Epithelial cell of proximal tubule (primary cell): ENCODE measurements at regions not wholly inside any gene's neighbourhood (a gene's known extent, or its start where the extent isn't known, plus 50 kb on each side); places are given as distances from the start of the nearest gene placed in this dataset.
A peak's percentile ranks its signal among the peaks of the same experiment; 100 is the strongest.
"Not testable (repeated sequence)": the region's sequence is repeated elsewhere in the genome, so short reads cannot be mapped to it uniquely, and the experiment has no call there.

Source experiments
- DNase-seq: peaks from one replicate; pipeline ENCODE4 v3.0.0-alpha.2; 2011; ENCODE audit warnings: low read depth
- H3K4me3 ChIP-seq: 2 replicates; pipeline ENCODE4 v1.5.1; 2011; ENCODE audit warnings: low read depth, mild to moderate bottlenecking, low read length
- TF ChIP-seq, protein P1 (sequence below): conservative IDR thresholded peaks from 2 replicates; pipeline ENCODE4 v1.5.1; 2012; ENCODE audit warnings: low read depth, mild to moderate bottlenecking, low read length

GRCh38 chr6:62819640-62820039 is 391.6 kb upstream of the FKBP1C start:
- no peak for DNase-seq
- TF ChIP-seq, protein P1, sequence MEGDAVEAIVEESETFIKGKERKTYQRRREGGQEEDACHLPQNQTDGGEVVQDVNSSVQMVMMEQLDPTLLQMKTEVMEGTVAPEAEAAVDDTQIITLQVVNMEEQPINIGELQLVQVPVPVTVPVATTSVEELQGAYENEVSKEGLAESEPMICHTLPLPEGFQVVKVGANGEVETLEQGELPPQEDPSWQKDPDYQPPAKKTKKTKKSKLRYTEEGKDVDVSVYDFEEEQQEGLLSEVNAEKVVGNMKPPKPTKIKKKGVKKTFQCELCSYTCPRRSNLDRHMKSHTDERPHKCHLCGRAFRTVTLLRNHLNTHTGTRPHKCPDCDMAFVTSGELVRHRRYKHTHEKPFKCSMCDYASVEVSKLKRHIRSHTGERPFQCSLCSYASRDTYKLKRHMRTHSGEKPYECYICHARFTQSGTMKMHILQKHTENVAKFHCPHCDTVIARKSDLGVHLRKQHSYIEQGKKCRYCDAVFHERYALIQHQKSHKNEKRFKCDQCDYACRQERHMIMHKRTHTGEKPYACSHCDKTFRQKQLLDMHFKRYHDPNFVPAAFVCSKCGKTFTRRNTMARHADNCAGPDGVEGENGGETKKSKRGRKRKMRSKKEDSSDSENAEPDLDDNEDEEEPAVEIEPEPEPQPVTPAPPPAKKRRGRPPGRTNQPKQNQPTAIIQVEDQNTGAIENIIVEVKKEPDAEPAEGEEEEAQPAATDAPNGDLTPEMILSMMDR = no peak
- H3K4me3 ChIP-seq = no peak overlapping the region

DNA sequence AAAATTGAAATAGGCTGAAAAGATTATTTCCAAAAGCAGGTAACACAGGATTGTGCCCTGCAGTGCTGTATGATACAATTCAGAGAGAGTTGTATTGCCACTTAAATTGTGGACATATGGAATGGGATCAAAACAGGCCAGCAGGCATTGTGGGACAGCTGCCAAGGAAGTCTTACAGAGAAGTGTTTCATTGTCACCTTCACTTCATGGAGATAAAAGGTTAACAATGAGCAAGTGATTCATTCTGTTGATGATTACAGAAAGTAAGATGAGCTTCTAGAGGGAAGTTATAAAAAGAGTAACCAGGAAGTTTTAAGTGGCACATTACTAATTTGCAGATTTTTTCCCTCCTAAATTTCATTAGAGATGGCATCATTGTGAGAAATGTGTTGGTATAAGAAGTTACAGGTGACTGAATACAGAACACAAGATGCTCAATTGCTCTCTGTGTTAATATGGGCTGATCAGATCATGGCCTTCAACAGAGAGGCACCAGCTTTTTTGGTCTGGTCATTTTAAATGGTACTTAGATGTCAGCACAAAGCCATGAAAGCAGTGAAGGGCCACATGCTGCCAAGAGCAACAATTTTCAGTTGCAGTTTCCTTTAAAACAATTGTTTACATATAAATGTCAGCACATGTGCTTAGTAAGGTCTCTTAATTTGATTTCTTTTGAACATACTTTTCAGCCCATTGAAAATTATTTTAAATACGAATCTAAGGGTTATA is 402.5 kb upstream of the FKBP1C start:
- TF ChIP-seq, protein P1 = no peak
- peak; percentile 1 for DNase-seq
- H3K4me3 ChIP-seq = no peak overlapping the region

- DNase-seq = no peak
- TF ChIP-seq, protein P1 = no peak
Observed at GRCh38 chr6:62805431-62805830, 405.8 kb upstream of the FKBP1C start.

DNA sequence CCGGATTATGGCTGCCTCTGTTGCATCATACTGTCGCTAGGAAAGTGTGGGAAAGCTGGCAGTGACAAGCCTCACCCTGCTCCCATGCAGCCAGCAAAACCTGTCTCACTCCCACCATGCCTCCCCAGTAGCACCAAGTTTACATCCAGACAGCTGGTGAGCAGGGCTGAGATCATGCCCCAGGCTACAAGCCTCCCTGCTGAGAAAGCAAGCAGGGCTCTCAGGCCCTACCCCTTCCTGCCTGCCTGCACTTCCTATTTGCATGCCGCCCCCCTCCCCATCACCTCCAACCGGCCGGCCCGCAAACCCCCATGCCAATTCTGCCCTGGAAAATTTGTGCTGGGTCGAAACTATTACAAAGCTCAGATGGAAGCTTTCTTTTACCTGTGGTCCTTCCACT is 408.2 kb upstream of the FKBP1C start:
- DNase-seq = no peak
- H3K4me3 ChIP-seq = no peak overlapping the region
- TF ChIP-seq, protein P1 = no peak

More at GRCh38 chr6:62805431-62805830, 405.8 kb upstream of the FKBP1C start:
- no peak overlapping the region for H3K4me3 ChIP-seq

DNA sequence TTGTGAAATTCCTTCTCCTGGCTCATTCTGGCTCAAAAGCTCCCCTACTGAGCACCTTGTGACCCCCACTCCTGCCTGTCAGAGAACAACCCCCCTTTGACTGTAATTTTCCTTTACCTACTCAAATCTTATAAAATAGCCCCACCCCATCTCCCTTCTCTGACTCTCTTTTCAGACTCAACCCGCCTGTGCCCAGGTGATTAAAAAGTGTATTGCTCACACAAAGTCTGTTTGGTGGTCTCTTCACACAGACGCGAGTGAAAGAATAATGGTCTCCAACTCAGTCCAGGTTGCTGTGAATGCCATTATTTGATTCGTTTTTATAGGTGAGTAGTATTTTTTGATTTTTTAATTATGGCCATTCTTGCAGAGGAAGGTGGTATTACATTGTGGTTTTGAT is 414.1 kb upstream of the FKBP1C start:
- no peak overlapping the region for H3K4me3 ChIP-seq
- TF ChIP-seq, protein P1 = no peak
- DNase-seq = no peak

DNA sequence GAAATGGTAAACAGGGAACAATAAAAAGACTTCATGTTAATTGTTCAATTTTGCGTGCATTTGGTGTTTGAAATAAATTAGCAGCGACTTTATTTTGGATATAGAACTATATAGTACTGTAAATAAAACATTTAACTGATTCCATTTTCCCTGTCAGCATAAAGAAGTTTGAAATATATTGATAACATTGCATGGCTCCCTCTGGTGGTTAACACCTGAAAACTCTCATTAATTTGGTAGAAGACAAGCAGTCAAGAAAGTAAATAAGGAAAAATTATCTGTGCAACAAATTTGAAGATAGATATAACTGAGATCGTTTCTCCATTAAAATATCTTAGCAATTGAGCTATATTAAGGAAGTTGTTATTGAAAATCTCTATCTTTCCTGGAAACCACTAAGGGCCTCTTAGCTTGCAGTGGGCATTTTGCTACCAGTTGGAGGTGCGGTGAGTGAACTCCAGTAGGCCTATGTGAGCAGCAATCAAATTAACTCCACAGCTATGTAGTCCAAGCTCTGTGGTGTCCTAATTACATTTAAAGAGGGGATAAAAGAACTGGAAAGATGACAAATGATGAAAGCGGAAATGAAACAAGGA is 435.7 kb upstream of the FKBP1C start:
- DNase-seq = no peak
- TF ChIP-seq, protein P1 = peak; percentile 60
- H3K4me3 ChIP-seq = no peak overlapping the region

DNA sequence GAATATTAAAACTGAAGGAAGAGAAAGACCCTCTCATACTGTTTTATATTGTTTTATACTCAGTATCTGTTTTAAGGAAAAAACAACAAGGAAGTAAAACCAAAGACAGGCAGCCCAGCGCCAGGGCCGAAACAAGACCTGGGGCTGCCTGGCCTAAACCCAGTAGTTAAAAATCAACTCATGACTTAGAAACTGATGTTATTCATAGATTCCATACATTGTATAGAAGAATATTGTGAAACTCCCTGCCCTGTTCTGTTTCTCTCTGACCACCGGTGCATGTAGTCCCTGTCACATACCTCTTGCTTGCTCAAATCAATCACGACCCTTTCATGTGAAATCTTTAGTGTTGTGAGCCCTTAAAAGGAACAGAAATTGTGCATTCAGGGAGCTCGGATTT is 445.1 kb upstream of the FKBP1C start:
- not testable (repeated sequence) for H3K4me3 ChIP-seq, DNase-seq
